BLaER1 treated with 17β-estradiol and CSF1 and Interleukin-3, amounts not matched to agents 10 nM and 100 nM (cell line): ENCODE measurements at regions not wholly inside any gene's neighbourhood (a gene's known extent, or its start where the extent isn't known, plus 50 kb on each side); places are given as distances from the start of the nearest gene placed in this dataset.

Source experiments
- H3K27ac ChIP-seq, 11 experiments: shearing (Covaris generic); formaldehyde crosslinking; 2 replicates each; pipeline ENCODE4 v1.8.1; 2022
- H3K27me3 ChIP-seq, 11 experiments: shearing (Covaris generic); formaldehyde crosslinking; 2 replicates each; pipeline ENCODE4 v1.8.1; 2022
- H3K36me3 ChIP-seq, 11 experiments: shearing (Covaris generic); formaldehyde crosslinking; 2 replicates each; pipeline ENCODE4 v1.8.1; 2022
- H3K4me1 ChIP-seq, 10 experiments: shearing (Covaris generic); formaldehyde crosslinking; 2 replicates each; pipeline ENCODE4 v1.8.1; 2022
- H3K4me2 ChIP-seq, 11 experiments: shearing (Covaris generic); formaldehyde crosslinking; 2 replicates each; pipeline ENCODE4 v1.8.1; 2022
- H3K4me3 ChIP-seq, 10 experiments: shearing (Covaris generic); formaldehyde crosslinking; 2 replicates each; pipeline ENCODE4 v1.8.1; 2022
- H3K9ac ChIP-seq, 11 experiments: shearing (Covaris generic); formaldehyde crosslinking; 2 replicates each; pipeline ENCODE4 v1.8.1; 2022
- H3K9me3 ChIP-seq, 11 experiments: shearing (Covaris generic); formaldehyde crosslinking; replicated peaks in 1 of 11; 2 replicates each; pipeline ENCODE4 v1.8.1; 2022
- H4K20me1 ChIP-seq, 11 experiments: shearing (Covaris generic); formaldehyde crosslinking; 2 replicates each; pipeline ENCODE4 v1.8.1; 2022
- Cebpa-rat ChIP-seq, 11 experiments: shearing (Covaris generic); IDR thresholded peaks; 2 replicates each; pipeline ENCODE4 v1.8.1; 2022

DNA sequence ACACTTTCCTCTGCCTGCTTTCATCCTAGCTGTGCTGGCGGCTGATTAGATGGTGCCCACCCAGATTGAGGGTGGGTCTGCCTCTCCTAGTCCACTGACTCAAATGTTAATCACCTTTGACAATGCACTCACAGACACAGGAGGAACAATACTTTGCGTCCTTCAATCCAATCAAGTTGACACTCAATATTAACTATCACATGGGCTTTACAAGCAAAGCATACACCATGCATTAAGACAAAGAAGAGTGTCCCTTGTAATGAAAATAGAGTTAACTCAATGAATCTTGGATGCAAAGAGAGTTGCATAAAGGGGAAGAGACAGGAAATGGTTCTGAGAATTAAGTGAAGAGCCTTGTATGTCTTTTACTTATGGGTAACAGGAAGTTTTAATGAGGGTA lies 298.7 kb upstream of the BRINP1 start:
- Histone ChIP-seq H3K4me3 (no peak overlapping the region), H3K36me3 (no peaks in the 10 kb centered on the region), H4K20me1 (no peaks in the 10 kb centered on the region), H3K4me1 (no peaks in the 10 kb centered on the region), H3K27ac (no peak overlapping the region), H3K9ac (no peak overlapping the region), H3K27me3 (no peaks in the 10 kb centered on the region), H3K9me3 (no peaks in the 10 kb centered on the region), H3K4me2 (no peak overlapping the region)
- TF ChIP-seq Cebpa-rat (IDR thresholded peaks at IDR 0.05), result no peak

DNA sequence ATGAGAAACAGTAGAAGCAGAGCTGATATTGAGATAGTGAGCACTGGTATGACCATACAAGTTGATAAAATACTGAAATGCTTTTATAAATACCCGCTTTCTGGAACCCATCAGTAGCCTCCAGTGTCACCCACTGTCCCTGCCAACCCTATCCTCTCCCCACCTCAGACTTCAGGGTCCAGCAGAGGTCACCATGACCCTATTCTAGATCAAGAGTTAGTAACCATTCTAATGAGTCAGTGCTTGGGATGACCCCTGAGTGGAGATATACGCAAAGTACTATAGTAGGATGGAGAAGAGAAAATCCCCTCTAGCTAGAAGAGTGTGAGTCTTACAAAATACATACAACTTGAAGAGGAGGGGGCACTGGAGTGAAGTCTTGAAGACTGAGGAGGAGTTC lies 297.9 kb upstream of the BRINP1 start:
- no peaks in the 10 kb centered on the region for H3K36me3 ChIP-seq
- H3K27ac ChIP-seq, result no peak overlapping the region
- no peaks in the 10 kb centered on the region for H3K27me3 ChIP-seq

DNA sequence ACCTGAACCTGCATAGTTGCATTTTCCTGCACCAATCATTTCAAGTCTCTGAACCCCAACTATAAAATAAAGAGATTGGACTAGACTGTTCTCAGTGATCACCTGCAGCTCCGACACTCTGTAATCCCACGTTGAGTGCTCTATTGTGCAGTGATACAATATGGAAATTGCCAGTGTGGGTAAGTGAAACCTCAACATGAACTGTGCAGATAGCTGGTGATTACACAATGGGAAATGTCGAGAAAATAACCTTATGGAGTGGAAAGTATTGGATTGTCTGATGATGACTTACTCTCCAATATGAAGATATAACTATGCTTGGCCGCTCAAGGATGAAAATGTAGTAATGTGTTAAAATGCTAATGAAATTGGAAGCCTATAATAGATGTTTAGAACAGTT lies 293.1 kb upstream of the BRINP1 start:
- Histone ChIP-seq H3K27ac (no peak overlapping the region), H3K4me2 (no peak overlapping the region), H4K20me1 (no peaks in the 10 kb centered on the region), H3K9me3 (no peaks in the 10 kb centered on the region), H3K4me1 (no peaks in the 10 kb centered on the region), H3K9ac (no peak overlapping the region), H3K36me3 (no peaks in the 10 kb centered on the region), H3K4me3 (no peak overlapping the region), H3K27me3 (no peaks in the 10 kb centered on the region)
- TF ChIP-seq Cebpa-rat (IDR thresholded peaks at IDR 0.05), result no peak

More for the DNA sequence above, 297.9 kb upstream of the BRINP1 start:
- Histone ChIP-seq H3K4me3 (no peak overlapping the region), H3K9me3 (no peaks in the 10 kb centered on the region), H4K20me1 (no peaks in the 10 kb centered on the region), H3K4me1 (no peaks in the 10 kb centered on the region), H3K4me2 (no peak overlapping the region), H3K9ac (no peak overlapping the region)
- no peak for TF ChIP-seq Cebpa-rat (IDR thresholded peaks at IDR 0.05)

DNA sequence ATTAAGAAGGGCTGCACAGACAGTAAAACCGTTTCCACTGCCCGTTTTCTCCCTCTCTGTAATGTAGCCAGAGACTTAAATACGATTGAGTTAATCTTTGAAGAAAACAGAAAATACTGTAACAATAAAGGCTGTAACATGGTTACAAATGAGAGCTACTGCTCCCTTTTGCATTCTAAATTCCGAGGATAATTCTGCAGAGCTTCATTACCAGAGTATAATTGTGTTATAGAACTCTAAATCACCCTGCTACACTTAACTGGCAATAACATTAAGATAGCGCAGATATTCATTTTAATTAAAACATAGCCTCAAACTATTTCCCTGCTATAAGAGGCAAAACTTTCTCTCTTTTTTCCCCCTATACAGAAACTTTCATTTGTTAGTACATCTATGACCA lies 283.7 kb upstream of the BRINP1 start:
- TF ChIP-seq Cebpa-rat (IDR thresholded peaks at IDR 0.05), result no peak
- no peaks in the 10 kb centered on the region for H4K20me1 ChIP-seq

DNA sequence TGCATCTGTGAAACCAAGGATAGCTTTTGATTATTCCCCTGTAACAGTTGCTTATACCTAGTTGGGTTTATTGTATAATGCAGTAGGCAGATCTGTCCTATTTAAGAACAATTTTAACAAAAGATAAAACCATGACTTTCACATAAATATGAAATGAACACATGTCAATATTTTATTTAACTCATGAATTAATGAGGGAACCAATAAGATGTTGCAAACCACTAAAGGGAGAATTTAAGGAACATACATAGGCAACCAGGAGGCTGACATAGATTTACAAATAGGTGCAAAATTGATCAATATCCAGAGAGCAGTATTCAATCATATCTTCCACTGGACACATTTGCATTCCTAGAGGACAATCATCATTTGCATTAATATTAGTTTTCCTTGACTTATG lies 280.0 kb upstream of the BRINP1 start:
- no peak for TF ChIP-seq Cebpa-rat (IDR thresholded peaks at IDR 0.05)
- no peaks in the 10 kb centered on the region for H3K4me1 ChIP-seq
- H3K9me3 ChIP-seq, result no peaks in the 10 kb centered on the region
- no peaks in the 10 kb centered on the region for H3K27me3 ChIP-seq
- H3K36me3 ChIP-seq, result no peaks in the 10 kb centered on the region
- H3K27ac ChIP-seq, result no peak overlapping the region
- H3K4me2 ChIP-seq, result no peak overlapping the region
- no peaks in the 10 kb centered on the region for H4K20me1 ChIP-seq
- H3K4me3 ChIP-seq, result no peak overlapping the region
- no peak overlapping the region for H3K9ac ChIP-seq

More for the DNA sequence above, 283.7 kb upstream of the BRINP1 start:
- no peaks in the 10 kb centered on the region for H3K36me3 ChIP-seq
- no peak overlapping the region for H3K9ac ChIP-seq
- no peaks in the 10 kb centered on the region for H3K27me3 ChIP-seq
- H3K27ac ChIP-seq, result no peak overlapping the region
- H3K4me2 ChIP-seq, result no peak overlapping the region
- H3K4me1 ChIP-seq, result no peaks in the 10 kb centered on the region
- no peak overlapping the region for H3K4me3 ChIP-seq
- H3K9me3 ChIP-seq, result no peaks in the 10 kb centered on the region

DNA sequence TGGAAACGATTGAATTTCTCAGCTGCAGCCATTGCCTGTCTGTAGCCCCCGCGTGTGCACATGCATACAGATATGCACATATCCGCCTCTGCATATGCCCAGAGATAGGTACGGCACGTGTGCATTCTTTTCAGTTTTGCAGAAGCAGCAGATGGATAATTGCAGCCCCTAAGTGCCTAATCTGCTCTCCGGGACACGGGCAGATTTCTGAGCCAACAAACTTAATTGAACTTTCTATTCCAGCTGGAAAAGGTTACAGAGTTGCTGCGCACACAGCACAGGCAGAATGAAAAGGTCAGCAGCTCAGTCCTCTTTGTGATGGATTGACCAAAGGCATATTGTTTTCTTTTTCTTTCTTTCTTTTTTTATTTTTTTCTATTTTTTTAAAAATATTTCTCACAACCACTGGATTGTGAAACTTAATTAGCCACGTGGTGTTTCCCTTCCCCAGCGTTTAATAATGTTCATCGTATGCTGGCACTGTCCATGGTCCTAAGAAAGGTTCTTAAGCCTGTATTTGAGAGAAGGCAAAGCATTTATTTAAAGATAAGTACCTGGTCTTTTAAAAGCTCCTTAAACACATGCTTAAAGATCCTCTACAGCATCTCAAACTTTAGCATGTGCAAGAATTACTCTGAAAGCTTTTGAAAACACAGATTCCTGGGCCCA lies 270.2 kb upstream of the BRINP1 start:
- H3K4me1 ChIP-seq, result no peaks in the 10 kb centered on the region
- no peaks in the 10 kb centered on the region for H3K27me3 ChIP-seq

DNA sequence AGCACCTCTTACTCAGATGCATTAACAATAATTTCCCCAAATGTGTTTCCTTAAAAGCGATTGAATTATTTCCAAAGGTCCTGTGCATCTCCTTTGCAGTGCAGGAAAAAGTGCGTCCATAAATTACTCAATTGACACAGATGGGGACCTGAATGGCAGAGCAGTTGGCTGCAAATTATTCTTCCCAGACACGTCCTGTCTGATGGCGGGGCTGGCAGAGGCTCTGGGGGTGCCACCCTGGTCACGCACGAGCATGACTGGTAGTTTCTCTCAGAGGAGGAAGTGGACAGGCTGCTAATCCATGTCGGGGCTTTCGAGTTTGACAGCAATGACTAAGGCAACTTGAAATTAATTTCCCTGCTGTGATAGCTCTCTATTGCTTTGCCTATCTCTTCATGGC lies 264.8 kb upstream of the BRINP1 start:
- no peak overlapping the region for H3K4me2 ChIP-seq
- TF ChIP-seq Cebpa-rat (IDR thresholded peaks at IDR 0.05), result no peak
- no peak overlapping the region for H3K4me3 ChIP-seq

More for the DNA sequence above, 270.2 kb upstream of the BRINP1 start:
- Histone ChIP-seq H3K9ac (no peak overlapping the region), H3K27ac (no peak overlapping the region), H3K9me3 (no peaks in the 10 kb centered on the region), H3K4me2 (no peak overlapping the region), H4K20me1 (no peaks in the 10 kb centered on the region), H3K36me3 (no peaks in the 10 kb centered on the region), H3K4me3 (no peak overlapping the region)
- TF ChIP-seq Cebpa-rat (IDR thresholded peaks at IDR 0.05), result no peak

DNA sequence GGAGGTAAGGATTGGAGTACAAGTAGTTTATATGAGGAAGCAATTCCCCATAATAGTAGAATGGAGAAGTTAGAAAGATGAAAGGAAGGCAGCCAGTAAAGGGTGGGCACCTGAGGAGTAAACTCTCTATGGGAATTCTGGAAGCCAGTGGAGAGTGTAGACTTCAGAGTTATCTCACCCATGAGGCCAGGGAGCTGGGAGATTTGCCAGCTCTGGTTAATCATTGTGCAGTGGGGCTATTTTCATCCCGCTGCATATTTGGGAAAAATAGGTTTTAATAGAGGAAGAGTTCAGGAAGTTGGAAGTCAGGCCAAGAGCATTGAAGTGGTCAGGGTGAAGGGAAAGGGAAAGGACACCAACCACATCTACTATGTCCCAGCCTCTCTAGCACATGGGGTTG lies 242.3 kb upstream of the BRINP1 start:
- Histone ChIP-seq H3K4me2 (no peak overlapping the region), H3K9me3 (0 out of 22 replicates have a peak, but pooled peaks cover 0 to 5% (median 0%) of the 10 kb centered on the region in 11 experiments), H3K27me3 (no peaks in the 10 kb centered on the region; a peak in 1 of 22 replicates), H3K27ac (no peak overlapping the region), H3K9ac (no peak overlapping the region), H4K20me1 (no peaks in the 10 kb centered on the region), H3K36me3 (no peaks in the 10 kb centered on the region), H3K4me3 (no peak overlapping the region), H3K4me1 (no peaks in the 10 kb centered on the region)
- TF ChIP-seq Cebpa-rat (IDR thresholded peaks at IDR 0.05), result no peak

More for the DNA sequence above, 264.8 kb upstream of the BRINP1 start:
- no peak overlapping the region for H3K27ac ChIP-seq
- no peaks in the 10 kb centered on the region for H3K9me3 ChIP-seq
- no peaks in the 10 kb centered on the region for H3K4me1 ChIP-seq
- no peaks in the 10 kb centered on the region for H3K27me3 ChIP-seq
- no peaks in the 10 kb centered on the region for H3K36me3 ChIP-seq
- no peak overlapping the region for H3K9ac ChIP-seq
- H4K20me1 ChIP-seq, result no peaks in the 10 kb centered on the region

DNA sequence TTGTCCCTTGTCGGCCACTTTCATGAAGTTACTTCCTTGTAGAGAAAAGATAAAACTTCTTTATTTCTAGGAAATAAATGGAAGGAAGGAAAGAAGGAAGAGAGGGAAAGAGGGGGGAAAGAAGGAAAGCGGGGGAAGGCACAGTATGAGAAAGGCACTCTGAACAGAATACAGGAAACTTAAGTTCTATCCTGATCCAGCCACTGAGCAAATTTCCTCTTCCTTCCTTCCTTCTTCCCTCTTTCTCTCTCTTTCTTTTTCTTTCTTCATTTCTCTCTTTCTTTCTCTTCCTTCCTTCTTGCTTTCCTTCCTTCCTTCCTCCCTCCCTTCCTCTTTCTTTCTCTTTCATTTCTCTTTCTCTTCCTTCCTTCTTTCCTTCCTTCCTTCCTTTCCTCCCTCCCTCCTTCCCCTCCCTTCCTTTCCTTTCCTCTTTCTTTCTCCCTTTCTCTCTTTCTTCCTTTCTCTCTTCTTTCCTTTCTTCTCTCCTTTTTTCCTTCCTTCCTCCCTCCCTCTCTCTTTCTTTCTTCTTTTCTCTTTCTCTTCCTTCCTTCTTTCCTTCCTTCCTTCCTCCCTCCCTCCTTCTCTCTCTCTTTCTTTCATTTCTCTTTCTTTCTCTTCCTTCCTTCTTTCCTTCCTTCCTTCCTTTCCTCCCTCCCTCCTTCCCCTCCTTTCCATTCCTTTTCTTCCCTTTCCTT lies 240.2 kb upstream of the BRINP1 start:
- Histone ChIP-seq H3K9ac (no peak overlapping the region), H3K4me3 (no peak overlapping the region), H3K27ac (no peak overlapping the region), H3K27me3 (no peaks in the 10 kb centered on the region; a peak in 1 of 22 replicates), H3K36me3 (no peaks in the 10 kb centered on the region), H3K4me1 (no peaks in the 10 kb centered on the region), H4K20me1 (no peaks in the 10 kb centered on the region), H3K4me2 (no peak overlapping the region), H3K9me3 (0 out of 22 replicates have a peak, but pooled peaks cover 0 to 5% (median 0%) of the 10 kb centered on the region in 11 experiments)
- TF ChIP-seq Cebpa-rat (IDR thresholded peaks at IDR 0.05), result no peak

DNA sequence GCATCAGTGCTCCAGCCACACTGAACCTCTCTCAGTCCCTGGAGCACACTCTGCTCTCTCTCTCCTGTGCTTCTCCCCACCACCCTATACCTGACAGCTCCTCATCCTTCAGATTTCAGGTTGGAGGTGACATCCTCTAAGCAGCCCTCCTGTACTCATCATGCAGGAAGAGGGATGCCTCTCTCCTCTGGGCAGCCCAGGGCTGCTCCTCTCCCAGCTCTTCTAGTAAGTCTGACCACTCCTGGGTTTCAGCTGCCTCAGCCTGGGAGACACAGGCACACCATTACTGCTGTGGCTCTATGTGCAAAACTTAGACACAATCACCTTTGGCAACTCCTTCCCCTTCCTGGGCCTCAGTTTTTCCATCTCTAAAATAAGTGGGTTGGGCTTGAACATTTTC lies 232.4 kb upstream of the BRINP1 start:
- no peaks in the 10 kb centered on the region for H3K27me3 ChIP-seq
- no peaks in the 10 kb centered on the region for H3K9me3 ChIP-seq
- H3K27ac ChIP-seq, result no peak overlapping the region
- no peaks in the 10 kb centered on the region for H3K4me1 ChIP-seq
- H3K4me2 ChIP-seq, result no peak overlapping the region
- H4K20me1 ChIP-seq, result no peaks in the 10 kb centered on the region
- no peaks in the 10 kb centered on the region for H3K36me3 ChIP-seq
- no peak overlapping the region for H3K4me3 ChIP-seq
- TF ChIP-seq Cebpa-rat (IDR thresholded peaks at IDR 0.05), result no peak
- H3K9ac ChIP-seq, result no peak overlapping the region
